Ishikawa (cell line): ENCODE measurements at regions not wholly inside any gene's neighbourhood (a gene's known extent, or its start where the extent isn't known, plus 50 kb on each side); places are given as distances from the start of the nearest gene placed in this dataset.

ENCODE experiments used
- CEBPB ChIP-seq: IDR thresholded peaks from 2 replicates; pipeline ENCODE4 v1.6.1; 2012
- CREB1 ChIP-seq: IDR thresholded peaks from 2 replicates; pipeline ENCODE4 v1.6.1; 2012; ENCODE audit warnings: low read depth
- EGR1 ChIP-seq: IDR thresholded peaks from 2 replicates; pipeline ENCODE4 v1.6.1; 2012
- EP300 ChIP-seq: IDR thresholded peaks from 2 replicates; pipeline ENCODE4 v1.6.1; 2012; ENCODE audit warnings: borderline replicate concordance
- FOXM1 ChIP-seq: IDR thresholded peaks from 2 replicates; pipeline ENCODE4 v1.6.1; 2012; ENCODE audit warnings: low read depth, borderline replicate concordance
- NFIC ChIP-seq: IDR thresholded peaks from 2 replicates; pipeline ENCODE4 v1.6.1; 2012
- RAD21 ChIP-seq: IDR thresholded peaks from 2 replicates; pipeline ENCODE4 v1.6.1; 2012; ENCODE audit warnings: low read depth
- TAF1 ChIP-seq: IDR thresholded peaks from 2 replicates; pipeline ENCODE4 v1.6.1; 2012; ENCODE audit warnings: low read depth, mild to moderate bottlenecking
- TCF12 ChIP-seq: IDR thresholded peaks from 2 replicates; pipeline ENCODE4 v1.6.1; 2012; ENCODE audit warnings: low read depth
- TEAD4 ChIP-seq: IDR thresholded peaks from 2 replicates; pipeline ENCODE4 v1.6.1; 2012
- YY1 ChIP-seq: IDR thresholded peaks from 2 replicates; pipeline ENCODE4 v1.6.1; 2012; ENCODE audit warnings: low read depth
- ZBTB7A ChIP-seq: IDR thresholded peaks from 2 replicates; pipeline ENCODE4 v1.6.1; 2012; ENCODE audit warnings: low read depth
- TF ChIP-seq, protein P1 (sequence below): IDR thresholded peaks from 2 replicates; pipeline ENCODE4 v1.6.1; 2012; ENCODE audit warnings: low read depth, mild to moderate bottlenecking
- TF ChIP-seq, protein P2 (sequence below): IDR thresholded peaks from 2 replicates; pipeline ENCODE4 v1.6.1; 2012
- TF ChIP-seq, protein P3 (sequence below): IDR thresholded peaks from 2 replicates; pipeline ENCODE4 v1.6.1; 2012

DNA sequence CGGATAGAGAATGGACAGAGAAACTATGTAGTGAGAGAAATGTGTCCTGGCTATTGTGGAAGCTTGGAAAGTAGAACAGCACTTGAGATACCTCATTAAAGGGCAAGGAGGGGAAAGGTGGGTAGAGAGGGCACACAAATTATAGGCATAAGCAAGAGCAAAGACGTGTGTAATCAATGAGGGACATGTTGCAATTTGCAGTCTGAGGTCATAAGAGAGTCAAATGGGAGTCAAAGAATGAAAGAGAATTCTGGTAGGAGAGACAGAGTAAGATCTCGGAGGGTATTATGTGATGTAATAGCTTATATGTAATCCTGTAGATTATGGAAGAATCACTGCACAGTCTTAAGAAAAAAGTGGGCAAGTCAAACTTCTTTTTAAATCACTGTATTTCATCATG lies 312.0 kb upstream of the RGMB start:
- TF ChIP-seq CEBPB (no peak), ZBTB7A (no peak), EP300 (no peak), TEAD4 (no peak), NFIC (no peak), TAF1 (no peak), TCF12 (no peak), FOXM1 (no peak), CREB1 (no peak), YY1 (no peak), EGR1 (no peak), RAD21 (no peak)
- TF ChIP-seq, protein P1, sequence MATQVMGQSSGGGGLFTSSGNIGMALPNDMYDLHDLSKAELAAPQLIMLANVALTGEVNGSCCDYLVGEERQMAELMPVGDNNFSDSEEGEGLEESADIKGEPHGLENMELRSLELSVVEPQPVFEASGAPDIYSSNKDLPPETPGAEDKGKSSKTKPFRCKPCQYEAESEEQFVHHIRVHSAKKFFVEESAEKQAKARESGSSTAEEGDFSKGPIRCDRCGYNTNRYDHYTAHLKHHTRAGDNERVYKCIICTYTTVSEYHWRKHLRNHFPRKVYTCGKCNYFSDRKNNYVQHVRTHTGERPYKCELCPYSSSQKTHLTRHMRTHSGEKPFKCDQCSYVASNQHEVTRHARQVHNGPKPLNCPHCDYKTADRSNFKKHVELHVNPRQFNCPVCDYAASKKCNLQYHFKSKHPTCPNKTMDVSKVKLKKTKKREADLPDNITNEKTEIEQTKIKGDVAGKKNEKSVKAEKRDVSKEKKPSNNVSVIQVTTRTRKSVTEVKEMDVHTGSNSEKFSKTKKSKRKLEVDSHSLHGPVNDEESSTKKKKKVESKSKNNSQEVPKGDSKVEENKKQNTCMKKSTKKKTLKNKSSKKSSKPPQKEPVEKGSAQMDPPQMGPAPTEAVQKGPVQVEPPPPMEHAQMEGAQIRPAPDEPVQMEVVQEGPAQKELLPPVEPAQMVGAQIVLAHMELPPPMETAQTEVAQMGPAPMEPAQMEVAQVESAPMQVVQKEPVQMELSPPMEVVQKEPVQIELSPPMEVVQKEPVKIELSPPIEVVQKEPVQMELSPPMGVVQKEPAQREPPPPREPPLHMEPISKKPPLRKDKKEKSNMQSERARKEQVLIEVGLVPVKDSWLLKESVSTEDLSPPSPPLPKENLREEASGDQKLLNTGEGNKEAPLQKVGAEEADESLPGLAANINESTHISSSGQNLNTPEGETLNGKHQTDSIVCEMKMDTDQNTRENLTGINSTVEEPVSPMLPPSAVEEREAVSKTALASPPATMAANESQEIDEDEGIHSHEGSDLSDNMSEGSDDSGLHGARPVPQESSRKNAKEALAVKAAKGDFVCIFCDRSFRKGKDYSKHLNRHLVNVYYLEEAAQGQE, result no peak
- TF ChIP-seq, protein P2, sequence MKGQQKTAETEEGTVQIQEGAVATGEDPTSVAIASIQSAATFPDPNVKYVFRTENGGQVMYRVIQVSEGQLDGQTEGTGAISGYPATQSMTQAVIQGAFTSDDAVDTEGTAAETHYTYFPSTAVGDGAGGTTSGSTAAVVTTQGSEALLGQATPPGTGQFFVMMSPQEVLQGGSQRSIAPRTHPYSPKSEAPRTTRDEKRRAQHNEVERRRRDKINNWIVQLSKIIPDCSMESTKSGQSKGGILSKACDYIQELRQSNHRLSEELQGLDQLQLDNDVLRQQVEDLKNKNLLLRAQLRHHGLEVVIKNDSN, result no peak
- TF ChIP-seq, protein P3, sequence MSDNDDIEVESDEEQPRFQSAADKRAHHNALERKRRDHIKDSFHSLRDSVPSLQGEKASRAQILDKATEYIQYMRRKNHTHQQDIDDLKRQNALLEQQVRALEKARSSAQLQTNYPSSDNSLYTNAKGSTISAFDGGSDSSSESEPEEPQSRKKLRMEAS, result no peak

DNA sequence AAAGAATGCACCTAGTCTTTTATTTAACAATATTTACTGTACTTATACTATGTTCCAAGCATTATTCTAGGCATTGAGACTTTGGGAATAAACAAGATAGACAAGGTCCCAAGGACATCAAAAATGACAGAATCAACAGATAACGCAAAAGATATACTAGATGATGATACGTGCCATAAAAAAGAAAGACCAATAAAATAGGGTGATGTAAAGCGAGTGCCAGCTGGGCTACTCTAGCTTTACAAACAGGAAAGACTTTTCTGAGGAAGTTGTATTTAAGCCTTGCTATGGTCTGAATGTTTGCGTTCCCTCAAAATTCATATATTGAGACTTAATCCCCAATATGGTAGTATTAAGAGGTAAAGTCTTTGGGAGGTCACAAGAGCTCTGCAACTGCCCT lies 310.2 kb upstream of the RGMB start:
- TF ChIP-seq CREB1, result no peak
- TF ChIP-seq NFIC, result no peak
- TF ChIP-seq EGR1, result no peak
- no peak for TF ChIP-seq TCF12
- TF ChIP-seq, protein P1, result no peak
- TF ChIP-seq ZBTB7A, result no peak
- TF ChIP-seq, protein P3, result no peak
- TF ChIP-seq RAD21, result no peak
- TF ChIP-seq CEBPB, result no peak
- TF ChIP-seq TAF1, result no peak
- no peak for TF ChIP-seq EP300
- TF ChIP-seq FOXM1, result no peak
- TF ChIP-seq, protein P2, result no peak
- TF ChIP-seq YY1, result no peak
- TF ChIP-seq TEAD4, result no peak

DNA sequence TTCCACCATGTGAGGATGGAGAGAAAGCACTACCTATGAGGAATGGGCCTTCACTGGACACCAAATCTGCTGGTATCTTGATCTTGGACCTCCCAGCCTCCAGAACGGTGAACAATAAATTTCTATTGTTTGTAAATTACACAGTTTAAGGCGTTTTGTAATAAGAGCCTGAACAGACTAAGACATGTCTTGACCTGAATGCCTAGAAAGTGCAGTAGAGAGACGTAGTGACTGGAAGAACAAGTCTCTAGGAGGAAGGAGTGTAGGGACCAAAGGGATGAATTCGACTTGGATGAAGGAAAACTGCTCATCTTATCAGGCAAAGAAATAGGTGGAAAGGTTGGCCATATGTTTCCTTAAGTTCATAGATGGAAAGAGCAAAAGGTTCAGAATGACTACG lies 309.8 kb upstream of the RGMB start:
- TF ChIP-seq, protein P2, result no peak
- no peak for TF ChIP-seq RAD21
- no peak for TF ChIP-seq ZBTB7A
- TF ChIP-seq FOXM1, result no peak
- TF ChIP-seq EGR1, result no peak
- no peak for TF ChIP-seq CEBPB
- TF ChIP-seq, protein P3, result no peak
- no peak for TF ChIP-seq YY1
- no peak for TF ChIP-seq TCF12
- TF ChIP-seq TAF1, result no peak
- TF ChIP-seq CREB1, result no peak
- no peak for TF ChIP-seq NFIC

DNA sequence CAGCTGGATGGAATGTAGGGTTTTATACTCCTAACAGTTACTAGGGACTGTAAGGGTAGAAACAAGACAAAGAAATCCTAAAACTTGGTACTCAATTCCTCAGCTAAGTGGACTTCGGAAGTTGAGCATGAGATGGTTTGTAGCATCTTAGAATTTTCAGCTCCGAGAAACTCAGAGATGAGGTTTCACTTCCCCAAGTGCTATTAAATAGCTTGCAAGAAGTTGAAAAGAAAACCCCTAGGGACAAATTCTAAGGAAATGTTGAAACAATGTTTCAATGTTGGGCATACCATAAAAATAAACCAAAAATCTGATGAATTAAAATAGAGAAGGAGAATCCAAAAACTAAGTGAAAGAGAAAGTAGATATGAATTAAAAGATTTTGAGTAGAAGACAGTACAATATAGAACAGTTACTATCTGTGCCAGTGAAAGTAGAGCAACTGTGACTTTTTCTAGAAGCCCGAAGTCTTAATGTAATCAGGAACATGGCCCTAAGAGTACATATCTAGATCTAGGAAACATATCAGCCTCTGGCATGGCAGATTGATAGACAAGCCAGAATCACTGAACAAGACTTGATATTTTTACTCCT lies 308.6 kb upstream of the RGMB start:
- TF ChIP-seq FOXM1 (no peak), RAD21 (no peak), TEAD4 (no peak), CEBPB (no peak)

DNA sequence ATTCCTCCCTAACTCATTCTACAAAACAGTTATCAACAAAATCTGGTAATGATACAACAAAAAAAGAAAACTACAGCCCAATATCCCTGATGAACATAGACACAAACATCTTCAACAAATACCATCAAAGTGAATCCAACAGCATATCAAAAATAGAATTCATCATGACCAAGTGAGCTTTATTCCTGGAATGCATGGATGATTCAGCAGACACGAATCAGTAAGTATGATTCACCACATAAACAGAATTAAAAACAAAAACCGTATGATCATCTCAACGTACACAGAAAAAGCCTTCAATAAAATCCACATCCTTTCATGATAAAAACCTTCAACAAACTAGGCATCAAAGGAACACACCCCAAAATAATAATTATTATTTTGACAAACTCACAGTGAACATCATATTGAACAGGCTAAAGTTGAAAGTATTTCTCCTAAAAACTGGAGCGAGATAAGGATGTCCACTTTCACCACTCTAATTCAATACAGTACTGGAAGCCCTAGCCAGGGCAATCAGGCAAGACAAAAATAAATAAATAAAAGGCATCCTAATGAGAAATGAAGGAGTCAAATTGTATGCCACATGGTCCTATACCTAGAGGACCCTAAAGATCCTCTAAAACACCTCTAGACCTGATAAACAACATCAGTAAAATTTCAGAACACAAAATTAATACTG lies 305.1 kb upstream of the RGMB start:
- TF ChIP-seq EP300, result no peak
